MG63 (cell line): ENCODE measurements at regions not wholly inside any gene's neighbourhood (a gene's known extent, or its start where the extent isn't known, plus 50 kb on each side); places are given as distances from the start of the nearest gene placed in this dataset.

Source experiments
- DNase-seq: peaks from one replicate; pipeline ENCODE4 v3.0.0-alpha.2; 2020
- H3K27me3 ChIP-seq: fragments of 250-450 bp; sonication (Bioruptor Pico); 2 replicates; pipeline ENCODE4 v1.5.1; 2020; ENCODE audit warnings: mild to moderate bottlenecking, moderate library complexity
- H3K36me3 ChIP-seq: fragments of 250-450 bp; sonication (Bioruptor Pico); 2 replicates; pipeline ENCODE4 v1.5.1; 2020; ENCODE audit warnings: mild to moderate bottlenecking, moderate library complexity
- H3K4me3 ChIP-seq: fragments of 250-450 bp; sonication (Bioruptor Pico); 2 replicates; pipeline ENCODE4 v1.5.1; 2020; ENCODE audit warnings: mild to moderate bottlenecking, moderate library complexity
- H3K9me3 ChIP-seq: fragments of 250-450 bp; sonication (Bioruptor Pico); 2 replicates; pipeline ENCODE4 v1.5.1; 2020; ENCODE audit warnings: mild to moderate bottlenecking, moderate library complexity

GRCh38 chr2:23231865-23232264, 153.1 kb upstream of the KLHL29 start:
- no peaks in the 10 kb centered on the region for H3K36me3 ChIP-seq
- no peak for DNase-seq
- H3K9me3 ChIP-seq: no peaks in the 10 kb centered on the region
- no peak overlapping the region for H3K4me3 ChIP-seq
- H3K27me3 ChIP-seq: no peaks in the 10 kb centered on the region

- Histone ChIP-seq H3K9me3 (no peaks in the 10 kb centered on the region), H3K27me3 (no peaks in the 10 kb centered on the region), H3K4me3 (no peak overlapping the region), H3K36me3 (no peaks in the 10 kb centered on the region)
- peak; percentile 65 for DNase-seq
Measured at GRCh38 chr2:23235292-23235691, 149.7 kb upstream of the KLHL29 start.

- Histone ChIP-seq H3K27me3 (no peaks in the 10 kb centered on the region), H3K36me3 (no peaks in the 10 kb centered on the region), H3K4me3 (no peak overlapping the region), H3K9me3 (no peaks in the 10 kb centered on the region)
- DNase-seq: no peak
Measured at GRCh38 chr2:23235736-23236135, 149.2 kb upstream of the KLHL29 start.

- Histone ChIP-seq H3K4me3 (no peak overlapping the region), H3K27me3 (no peaks in the 10 kb centered on the region), H3K9me3 (no peaks in the 10 kb centered on the region), H3K36me3 (no peaks in the 10 kb centered on the region)
- DNase-seq: no peak
Measured at GRCh38 chr2:23237147-23237546, 147.8 kb upstream of the KLHL29 start.

- no peak overlapping the region for H3K4me3 ChIP-seq
- no peaks in the 10 kb centered on the region for H3K36me3 ChIP-seq
Measured at GRCh38 chr2:23238011-23238657, 146.8 kb upstream of the KLHL29 start.

GRCh38 chr2:23239374-23239773, 145.6 kb upstream of the KLHL29 start:
- Histone ChIP-seq H3K36me3 (no peaks in the 10 kb centered on the region), H3K27me3 (no peaks in the 10 kb centered on the region), H3K9me3 (no peaks in the 10 kb centered on the region), H3K4me3 (no peak overlapping the region)
- no peak for DNase-seq

More at GRCh38 chr2:23238011-23238657, 146.8 kb upstream of the KLHL29 start:
- H3K9me3 ChIP-seq: no peaks in the 10 kb centered on the region
- no peak for DNase-seq
- no peaks in the 10 kb centered on the region for H3K27me3 ChIP-seq

- Histone ChIP-seq H3K4me3 (no peak overlapping the region), H3K27me3 (no peaks in the 10 kb centered on the region), H3K9me3 (no peaks in the 10 kb centered on the region), H3K36me3 (no peaks in the 10 kb centered on the region)
- no peak for DNase-seq
Measured at GRCh38 chr2:23241121-23241520, 143.9 kb upstream of the KLHL29 start.

- Histone ChIP-seq H3K27me3 (no peaks in the 10 kb centered on the region), H3K36me3 (no peaks in the 10 kb centered on the region), H3K4me3 (no peak overlapping the region), H3K9me3 (no peaks in the 10 kb centered on the region)
- no peak for DNase-seq
Measured at GRCh38 chr2:23241611-23242245, 143.3 kb upstream of the KLHL29 start.

- H3K9me3 ChIP-seq: no peaks in the 10 kb centered on the region
- H3K36me3 ChIP-seq: no peaks in the 10 kb centered on the region
- H3K4me3 ChIP-seq: no peak overlapping the region
- no peaks in the 10 kb centered on the region for H3K27me3 ChIP-seq
- DNase-seq: no peak
Measured at GRCh38 chr2:23243073-23243659, 141.8 kb upstream of the KLHL29 start.

GRCh38 chr2:23244617-23245016, 140.4 kb upstream of the KLHL29 start:
- H3K4me3 ChIP-seq: no peak overlapping the region
- no peaks in the 10 kb centered on the region for H3K27me3 ChIP-seq
- no peak for DNase-seq
- H3K9me3 ChIP-seq: no peaks in the 10 kb centered on the region
- H3K36me3 ChIP-seq: no peaks in the 10 kb centered on the region

- no peak for DNase-seq
- no peak overlapping the region for H3K4me3 ChIP-seq
- H3K27me3 ChIP-seq: no peaks in the 10 kb centered on the region
- H3K36me3 ChIP-seq: no peaks in the 10 kb centered on the region
- no peaks in the 10 kb centered on the region for H3K9me3 ChIP-seq
Measured at GRCh38 chr2:23246992-23247683, 137.8 kb upstream of the KLHL29 start.

- no peak overlapping the region for H3K4me3 ChIP-seq
- H3K27me3 ChIP-seq: no peaks in the 10 kb centered on the region
- no peaks in the 10 kb centered on the region for H3K36me3 ChIP-seq
- DNase-seq: no peak
- no peaks in the 10 kb centered on the region for H3K9me3 ChIP-seq
Measured at GRCh38 chr2:23248667-23249066, 136.3 kb upstream of the KLHL29 start.

- no peaks in the 10 kb centered on the region for H3K36me3 ChIP-seq
- H3K9me3 ChIP-seq: no peaks in the 10 kb centered on the region
- no peak overlapping the region for H3K4me3 ChIP-seq
- no peaks in the 10 kb centered on the region for H3K27me3 ChIP-seq
- peak; percentile 95 for DNase-seq
Measured at GRCh38 chr2:23249348-23249747, 135.6 kb upstream of the KLHL29 start.

GRCh38 chr2:23250371-23250770, 134.6 kb upstream of the KLHL29 start:
- peak; percentile 75 for DNase-seq
- Histone ChIP-seq H3K36me3 (no peaks in the 10 kb centered on the region), H3K4me3 (no peak overlapping the region), H3K27me3 (no peaks in the 10 kb centered on the region), H3K9me3 (no peaks in the 10 kb centered on the region)

- Histone ChIP-seq H3K27me3 (no peaks in the 10 kb centered on the region), H3K36me3 (no peaks in the 10 kb centered on the region), H3K4me3 (no peak overlapping the region), H3K9me3 (no peaks in the 10 kb centered on the region)
- DNase-seq: no peak
Measured at GRCh38 chr2:23256643-23257042, 128.3 kb upstream of the KLHL29 start.

- Histone ChIP-seq H3K9me3 (no peaks in the 10 kb centered on the region), H3K36me3 (no peaks in the 10 kb centered on the region), H3K4me3 (no peak overlapping the region), H3K27me3 (no peaks in the 10 kb centered on the region)
- DNase-seq: peak; percentile 40
Measured at GRCh38 chr2:23260621-23261020, 124.4 kb upstream of the KLHL29 start.

- no peaks in the 10 kb centered on the region for H3K27me3 ChIP-seq
- DNase-seq: no peak
- H3K36me3 ChIP-seq: no peaks in the 10 kb centered on the region
- no peak overlapping the region for H3K4me3 ChIP-seq
- H3K9me3 ChIP-seq: no peaks in the 10 kb centered on the region
Measured at GRCh38 chr2:23268467-23269263, 116.3 kb upstream of the KLHL29 start.
